GM21515 (cell line): ENCODE measurements at regions not wholly inside any gene's neighbourhood (a gene's known extent, or its start where the extent isn't known, plus 50 kb on each side); places are given as distances from the start of the nearest gene placed in this dataset.
"Not testable (repeated sequence)": the region's sequence is repeated elsewhere in the genome, so short reads cannot be mapped to it uniquely, and the experiment has no call there.

Experiments used
- ATAC-seq: cut with Tn5 transposase; IDR thresholded peaks from one replicate; pipeline ENCODE4 v1.9.1; 2021; ENCODE audit not compliant: unreplicated experiment

DNA sequence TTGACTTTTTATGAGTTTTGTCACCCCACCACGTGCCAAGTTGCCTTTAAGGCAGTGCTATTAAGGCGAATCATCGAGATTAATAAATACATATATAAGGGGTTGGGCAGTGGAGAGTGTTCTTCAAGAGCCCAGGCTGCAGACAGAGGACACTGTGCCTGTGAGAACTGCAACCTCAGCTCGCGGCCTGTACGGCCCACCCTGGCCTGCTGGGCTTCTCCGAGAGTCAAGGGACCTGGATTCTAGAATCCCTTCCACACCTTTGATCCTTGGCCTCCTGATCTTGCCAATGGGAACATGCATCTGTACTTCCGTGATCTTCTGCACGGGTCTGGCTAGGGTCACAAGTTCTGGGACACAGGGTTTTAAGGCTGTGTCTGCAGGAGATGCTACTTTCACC is 54.5 kb downstream of the IRX5 start:
- no peak for ATAC-seq

DNA sequence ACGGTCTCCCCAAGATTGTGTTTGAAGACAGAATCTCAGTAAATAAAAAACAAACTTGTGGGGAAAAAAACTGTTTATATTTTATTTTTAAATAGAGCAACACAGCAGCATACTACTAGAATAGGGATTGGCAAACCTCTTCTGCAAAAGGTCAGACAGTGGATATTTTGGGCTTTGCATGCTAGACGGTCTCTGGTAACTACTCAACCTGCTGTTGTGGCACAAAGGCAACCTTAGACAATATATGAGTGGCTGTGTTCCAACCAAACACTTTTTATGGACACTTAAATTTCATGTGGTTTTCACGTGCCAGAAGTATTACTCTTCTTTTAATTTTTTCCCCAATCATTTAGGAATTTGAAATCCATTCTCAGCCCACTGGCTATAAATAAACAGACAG is 55.0 kb downstream of the IRX5 start:
- ATAC-seq, result no peak

DNA sequence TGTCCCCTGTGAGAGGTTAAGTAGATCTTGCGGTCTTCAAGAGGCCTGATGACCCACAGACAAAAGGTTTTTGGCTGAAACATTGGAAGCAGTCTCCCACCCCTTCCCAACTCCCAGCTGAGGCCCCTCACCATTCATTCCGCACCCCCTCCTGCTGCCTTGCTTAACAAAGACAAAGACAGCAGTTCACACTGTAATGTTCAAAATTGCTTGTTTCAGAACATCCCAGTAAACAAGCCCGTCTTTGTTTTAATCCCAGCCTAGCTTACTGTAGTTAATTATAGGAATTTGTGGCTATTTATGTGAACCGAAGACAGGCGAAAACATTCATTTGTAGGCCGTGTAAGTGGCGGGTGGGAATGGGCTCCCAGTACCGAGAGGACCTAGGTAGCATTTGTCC is 55.7 kb downstream of the IRX5 start:
- no peak for ATAC-seq

DNA sequence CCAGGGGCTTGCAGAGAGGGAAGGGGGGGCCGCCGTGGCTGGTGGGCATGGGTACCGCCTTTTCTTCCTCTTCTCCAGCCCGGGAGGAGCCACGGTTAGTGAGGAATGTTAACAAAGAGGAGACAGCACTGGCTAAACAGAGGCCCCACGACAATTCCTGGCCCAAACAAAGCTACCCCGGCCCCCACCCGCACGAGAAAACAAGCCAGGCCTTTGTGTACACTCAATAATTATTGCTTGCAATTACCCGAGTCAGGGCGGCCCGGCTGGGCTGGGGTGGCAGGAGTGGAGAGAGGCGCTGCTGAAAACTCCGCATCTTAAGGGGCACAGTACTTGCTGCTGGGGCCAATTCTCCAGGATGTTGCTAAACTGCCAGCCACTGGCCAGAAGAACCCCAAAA is 56.4 kb downstream of the IRX5 start:
- ATAC-seq, result no peak

DNA sequence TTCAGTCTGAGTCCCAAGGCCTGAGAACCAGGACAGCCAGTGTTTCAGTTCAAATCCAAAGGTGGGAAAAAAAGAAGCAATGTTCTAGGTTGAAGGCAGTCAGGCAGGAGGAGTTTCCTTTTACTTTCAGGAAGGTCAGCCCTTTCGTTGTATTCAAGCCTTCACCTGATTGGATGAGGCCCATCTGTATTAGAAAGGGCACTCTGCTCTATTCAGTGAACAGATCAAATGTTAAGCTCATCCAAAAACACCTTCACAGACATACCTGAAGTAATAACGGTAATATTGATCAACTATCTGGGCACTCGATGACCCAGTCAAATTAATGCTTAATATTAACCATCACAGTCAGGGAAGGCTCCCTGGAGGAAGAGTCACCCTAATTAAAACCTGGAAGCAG is 60.9 kb downstream of the IRX5 start:
- no peak for ATAC-seq

DNA sequence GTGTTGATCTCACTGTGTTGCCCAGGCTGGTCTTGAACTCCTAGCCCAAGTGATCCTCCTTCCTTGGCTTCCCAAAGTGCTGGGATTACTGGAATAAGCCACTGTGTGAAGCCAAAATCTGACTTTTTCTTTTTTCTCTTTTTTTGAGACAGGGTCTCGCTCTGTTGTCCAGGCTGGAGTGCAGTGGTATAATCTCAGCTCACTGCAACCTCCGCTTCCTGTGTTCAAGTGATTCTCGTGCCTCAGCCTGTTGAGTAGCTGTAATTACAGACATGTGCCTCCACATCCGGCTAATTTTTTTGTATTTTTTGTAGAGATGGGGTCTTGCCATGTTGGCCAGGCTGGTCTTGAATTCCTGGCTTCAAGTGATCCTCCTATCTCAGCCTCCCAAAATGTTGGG is 61.3 kb downstream of the IRX5 start:
- not testable (repeated sequence) for ATAC-seq

DNA sequence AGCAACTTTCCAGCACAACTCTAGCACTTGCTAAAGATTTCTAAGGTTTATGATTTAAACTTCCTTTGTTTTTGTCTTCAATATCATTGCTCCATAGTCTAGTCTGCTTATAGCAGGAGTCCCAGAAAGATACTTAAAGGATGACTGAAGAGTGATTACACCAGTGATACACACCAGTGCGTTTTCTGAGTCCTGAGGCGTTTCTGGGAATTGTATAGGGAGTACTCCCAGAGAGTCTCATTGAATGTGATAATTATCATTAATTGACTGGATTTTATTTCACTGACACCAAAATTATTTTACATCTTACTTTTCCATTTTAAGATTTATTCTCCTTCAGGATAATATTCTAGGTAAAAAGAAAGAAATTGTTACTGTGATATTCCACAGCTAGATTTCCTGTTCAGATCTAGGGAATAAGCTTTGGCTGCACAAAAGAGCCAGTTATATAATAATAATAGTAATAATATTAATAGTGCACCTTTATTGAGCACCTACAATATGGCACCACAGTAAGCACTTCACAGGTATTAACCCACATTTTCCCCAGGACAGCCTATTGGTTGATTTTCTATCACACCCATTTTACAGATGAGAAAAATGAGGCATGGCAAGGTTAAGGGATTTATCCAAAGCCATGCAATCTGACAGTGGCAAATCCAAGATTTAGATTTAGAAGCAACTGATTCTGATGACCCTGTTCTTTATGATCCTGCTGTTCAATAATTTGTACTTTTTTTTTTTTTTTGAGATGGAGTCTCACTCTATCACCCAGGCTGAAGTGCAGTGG is 62.6 kb downstream of the IRX5 start:
- no peak for ATAC-seq

DNA sequence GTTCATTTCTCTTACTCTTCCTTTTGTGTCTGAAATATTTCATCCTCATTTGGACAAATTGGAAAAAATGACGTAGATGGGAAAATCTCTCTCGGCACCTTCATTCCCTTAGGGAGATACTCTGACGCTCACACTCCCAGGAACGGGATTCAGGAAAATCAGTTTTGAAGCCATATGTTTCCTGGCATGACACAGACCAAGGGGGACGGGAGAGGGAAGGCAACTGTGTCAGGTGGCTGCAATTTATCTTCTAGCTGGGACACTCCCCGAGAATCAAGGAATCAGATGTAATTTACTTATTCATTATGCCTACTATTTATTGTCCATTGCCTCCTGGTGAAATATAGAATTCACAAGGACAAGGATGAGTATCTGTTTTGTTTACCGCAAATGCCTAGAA is 65.5 kb downstream of the IRX5 start:
- ATAC-seq, result no peak

DNA sequence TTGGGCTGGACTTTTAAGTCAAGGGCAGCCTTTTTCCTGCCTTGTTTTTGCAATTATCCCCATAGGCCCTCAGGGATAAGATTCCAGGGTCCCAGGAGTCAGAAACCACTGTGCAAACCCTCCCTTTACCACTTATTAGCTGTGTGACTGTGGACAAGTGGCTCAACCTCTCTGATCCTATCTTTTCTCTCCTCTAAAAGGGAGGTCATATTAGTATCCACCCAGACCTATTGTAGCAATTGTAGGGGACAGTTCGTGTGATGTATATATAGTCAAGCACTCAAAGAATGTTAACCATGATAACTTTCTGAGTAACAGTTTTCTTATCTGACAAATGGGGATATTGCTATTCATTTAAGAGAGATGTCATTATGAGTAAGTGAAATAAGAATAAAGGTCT is 68.2 kb downstream of the IRX5 start:
- ATAC-seq, result no peak

DNA sequence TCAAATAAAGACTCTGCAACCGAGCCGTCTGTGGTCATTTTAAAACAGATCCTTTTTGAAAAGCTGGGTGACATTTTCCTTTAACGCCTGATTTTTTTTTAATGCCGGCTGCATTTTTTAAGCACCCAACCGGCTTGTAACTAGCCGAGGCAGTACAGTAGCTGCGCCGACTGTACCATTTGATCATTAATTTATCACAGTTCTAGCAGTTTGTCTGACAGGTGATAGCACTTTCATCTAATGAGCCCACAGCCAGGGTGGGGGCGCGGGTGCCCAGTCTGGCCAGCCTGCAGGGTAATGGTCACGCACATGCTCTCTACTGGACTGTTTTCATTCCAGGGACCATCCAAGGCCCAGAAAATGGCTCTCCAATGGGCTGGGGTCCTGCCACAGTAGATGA is 68.8 kb downstream of the IRX5 start:
- ATAC-seq, result no peak

DNA sequence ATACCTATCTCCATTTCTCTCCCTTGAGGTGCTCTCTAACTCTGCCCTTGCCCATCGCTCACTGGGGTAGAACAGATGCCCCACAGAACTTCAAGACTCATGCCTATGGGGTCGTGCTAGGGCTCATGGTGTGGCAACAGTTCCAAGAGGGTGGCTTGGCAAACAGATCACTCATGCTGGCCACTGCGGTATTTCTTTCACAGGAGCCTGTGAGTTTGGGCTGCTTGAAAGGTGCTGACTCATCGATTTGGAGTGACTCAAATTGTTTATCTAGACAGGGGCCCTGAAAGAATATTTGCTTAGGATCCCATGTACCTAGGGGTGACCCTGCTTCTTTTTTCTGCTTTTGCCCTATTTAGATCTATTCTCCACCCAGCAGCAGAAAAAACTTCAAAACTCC is 69.9 kb downstream of the IRX5 start:
- ATAC-seq, result no peak

DNA sequence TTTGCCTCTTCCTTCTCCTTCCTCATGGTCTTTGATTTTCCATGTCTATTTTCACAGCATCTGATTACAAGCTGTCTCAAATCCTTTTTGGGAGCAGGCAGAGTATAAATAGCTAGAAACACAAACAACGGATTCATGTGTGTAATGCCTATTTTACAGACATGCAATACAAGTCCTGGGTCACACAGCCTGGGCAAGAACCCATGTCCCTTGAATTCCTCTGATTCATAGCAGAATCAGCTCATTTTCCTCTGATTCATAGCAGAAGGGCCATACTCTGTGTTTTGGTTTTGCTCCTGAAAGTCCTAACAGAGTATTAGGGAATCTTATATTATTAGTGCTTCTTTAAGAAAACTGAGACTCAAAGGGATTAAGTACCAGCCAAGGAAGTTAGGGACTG is 71.3 kb downstream of the IRX5 start:
- no peak for ATAC-seq

DNA sequence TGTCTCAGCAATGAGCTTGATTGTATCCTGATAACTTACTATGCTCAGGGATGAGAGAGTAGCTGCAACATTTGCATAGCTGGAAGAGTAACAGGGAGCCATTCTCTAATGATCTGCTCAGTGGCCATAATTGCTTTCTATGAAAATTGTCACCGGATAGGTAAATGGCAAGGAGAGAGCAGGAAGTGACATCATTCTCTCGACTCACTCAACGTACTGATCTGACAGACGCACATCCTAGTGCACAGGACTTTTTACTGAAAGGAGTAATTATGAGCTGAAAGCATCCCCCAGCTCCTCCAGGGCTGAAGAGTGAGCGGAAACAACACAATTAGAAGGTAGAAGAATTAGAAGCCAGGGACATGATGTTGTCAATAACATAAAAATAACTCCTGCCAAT is 71.8 kb downstream of the IRX5 start:
- no peak for ATAC-seq

DNA sequence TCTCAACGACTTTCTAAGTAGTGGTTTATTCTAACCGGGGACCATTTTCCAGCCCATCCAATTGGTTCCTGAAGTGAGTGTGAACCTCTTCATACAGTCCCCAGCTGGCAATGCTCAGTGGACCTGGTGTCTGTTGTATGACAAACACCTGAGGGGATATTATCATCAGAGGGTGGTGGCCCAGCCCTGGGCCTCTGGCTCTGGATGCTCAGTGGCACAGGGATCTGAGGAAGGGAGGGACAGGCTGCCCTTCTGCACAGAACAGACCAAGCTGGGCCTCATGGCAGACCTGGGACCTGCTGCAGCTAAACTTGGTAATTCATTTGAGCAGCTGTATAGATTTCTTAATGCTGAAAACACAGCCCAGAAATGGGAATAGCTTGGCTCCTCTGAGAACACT is 72.6 kb downstream of the IRX5 start:
- no peak for ATAC-seq

DNA sequence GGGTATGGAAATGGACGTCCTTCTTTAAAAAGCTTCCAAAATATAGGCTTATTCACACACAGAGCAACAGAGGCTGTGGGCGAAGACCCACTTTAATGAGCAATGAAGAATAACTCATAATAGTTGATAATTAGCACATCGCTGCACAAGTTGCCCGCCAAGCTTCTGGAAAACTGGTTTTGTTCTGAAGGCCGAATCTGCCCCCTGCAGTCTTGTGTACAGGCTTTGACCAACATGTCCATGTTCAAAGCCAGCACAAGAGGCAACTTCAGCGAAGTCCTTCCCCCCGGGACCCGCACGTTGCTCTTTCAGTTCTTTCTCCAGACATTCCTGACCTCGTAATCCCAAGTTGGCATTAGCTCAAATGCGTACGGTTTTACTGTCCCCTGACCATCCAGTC is 73.3 kb downstream of the IRX5 start:
- ATAC-seq, result no peak

DNA sequence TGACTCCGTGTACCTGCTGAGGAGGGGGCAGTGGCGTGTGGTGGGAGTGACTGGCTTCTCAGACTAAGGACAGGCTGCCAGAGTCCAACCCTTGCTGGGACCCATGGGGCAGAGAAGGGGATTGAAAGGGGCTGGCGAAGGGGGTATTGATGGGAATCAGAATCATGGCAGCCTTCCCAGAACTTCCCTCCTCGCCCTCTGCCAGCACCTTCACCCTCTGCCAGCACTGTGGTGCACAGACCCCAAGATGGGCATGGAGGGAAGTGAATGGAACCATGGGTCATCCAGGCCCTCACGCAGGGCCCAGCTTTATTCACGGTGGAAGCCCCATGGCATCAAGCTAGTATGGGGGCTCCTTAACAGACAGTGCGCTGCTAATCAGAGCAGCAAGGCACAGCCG is 76.8 kb downstream of the IRX5 start:
- ATAC-seq, result no peak

DNA sequence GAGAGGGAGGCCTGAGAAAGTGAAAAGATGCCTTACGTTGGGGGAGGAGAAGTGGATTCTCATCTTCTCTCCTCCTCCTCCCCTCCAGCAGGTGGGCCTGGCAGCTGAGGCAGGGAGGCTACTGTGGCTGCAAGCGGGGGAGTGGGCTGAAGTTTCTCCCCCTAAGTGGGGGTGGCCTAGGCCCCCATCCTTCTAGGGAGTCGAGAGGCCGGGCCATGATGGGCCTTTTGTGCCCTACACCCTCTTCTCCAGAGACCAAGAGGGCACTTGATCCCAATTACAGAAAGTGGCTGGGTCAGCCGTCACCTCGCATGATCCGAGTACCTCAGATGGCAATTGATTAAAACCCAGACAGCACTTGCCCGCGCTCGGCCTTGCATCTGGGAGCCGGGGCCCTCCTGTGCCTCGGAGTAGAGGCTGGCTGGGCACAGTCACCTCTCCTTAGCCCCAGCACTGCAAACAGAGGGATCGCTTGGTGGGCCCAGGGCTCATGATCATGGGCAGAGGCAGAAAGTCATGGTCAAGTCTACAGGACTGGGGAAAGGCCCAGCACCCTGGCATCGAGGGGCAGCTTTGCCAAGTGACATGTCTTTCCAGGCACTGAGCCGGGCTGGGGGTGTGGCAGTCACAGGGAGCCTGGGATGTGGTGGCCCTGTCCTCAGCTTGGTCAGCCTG is 78.3 kb downstream of the IRX5 start:
- no peak for ATAC-seq

DNA sequence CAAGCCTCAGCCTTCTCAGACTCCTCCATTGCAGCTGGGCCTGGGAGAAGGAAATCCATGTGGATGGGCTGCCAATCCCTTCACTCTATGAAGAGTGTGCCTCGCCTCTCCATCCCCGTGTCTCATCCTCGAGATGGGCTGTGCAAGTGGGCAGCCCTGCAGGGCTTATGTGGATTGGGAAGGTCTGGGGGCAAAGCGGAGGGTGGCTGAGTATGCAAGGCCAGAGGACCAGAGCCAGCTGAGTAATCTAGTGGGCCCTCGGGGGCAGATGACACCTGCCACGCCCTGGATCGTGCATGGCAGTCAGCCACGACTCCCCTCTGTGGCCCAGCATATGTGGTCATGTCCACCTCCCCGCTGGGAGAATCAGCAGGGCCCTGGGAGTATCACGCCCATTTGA is 78.9 kb downstream of the IRX5 start:
- ATAC-seq, result no peak

DNA sequence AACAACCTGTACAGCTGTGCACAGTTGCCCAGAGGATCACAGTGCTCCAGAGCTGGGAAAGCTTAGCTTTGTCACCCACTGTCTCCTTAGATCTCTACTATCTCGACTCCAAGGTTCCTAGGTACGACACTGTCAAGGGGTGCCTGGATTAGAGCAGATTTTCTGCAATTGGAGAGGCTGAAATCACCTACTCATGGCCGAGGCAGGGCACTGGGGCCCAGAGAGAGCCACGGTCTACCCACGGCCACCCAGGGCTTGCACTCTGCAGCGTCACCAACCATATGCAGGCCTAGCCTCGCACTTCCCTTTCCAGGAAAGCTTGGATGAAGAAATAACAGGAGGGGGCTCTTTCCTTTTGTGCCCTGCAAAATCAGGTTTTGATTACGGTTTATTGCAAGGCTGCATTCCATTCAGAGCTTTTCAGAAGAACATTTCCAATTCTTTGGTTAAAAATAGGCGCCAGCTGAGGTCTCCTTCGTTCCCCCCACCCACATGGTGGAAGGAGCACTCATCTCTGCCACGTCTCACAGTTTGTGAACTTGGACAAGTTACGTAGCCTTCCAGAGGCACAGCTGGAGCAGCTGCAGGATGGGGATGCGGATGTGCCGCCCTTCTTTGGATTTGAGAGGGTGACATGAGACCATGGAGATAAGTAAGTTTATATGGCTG is 80.0 kb downstream of the IRX5 start:
- no peak for ATAC-seq

DNA sequence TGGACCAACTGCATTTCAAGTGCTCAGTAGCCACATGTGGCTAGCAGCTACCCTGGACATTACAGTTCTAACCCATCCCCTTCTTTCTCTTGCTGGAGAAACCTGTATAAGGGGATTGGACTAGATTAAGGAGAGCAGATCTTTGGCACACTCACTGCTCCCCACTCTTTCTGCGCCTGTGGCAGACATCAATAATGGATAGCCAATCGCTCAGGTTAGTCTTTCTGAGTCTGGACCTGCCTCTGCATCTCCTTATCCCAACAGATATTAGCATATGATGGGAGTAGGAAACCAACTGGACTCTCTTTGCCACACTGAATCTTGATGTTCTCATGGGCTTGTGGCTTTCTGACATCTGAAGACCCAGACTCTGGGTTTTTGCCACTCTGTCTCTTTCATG is 81.7 kb downstream of the IRX5 start:
- ATAC-seq, result no peak

DNA sequence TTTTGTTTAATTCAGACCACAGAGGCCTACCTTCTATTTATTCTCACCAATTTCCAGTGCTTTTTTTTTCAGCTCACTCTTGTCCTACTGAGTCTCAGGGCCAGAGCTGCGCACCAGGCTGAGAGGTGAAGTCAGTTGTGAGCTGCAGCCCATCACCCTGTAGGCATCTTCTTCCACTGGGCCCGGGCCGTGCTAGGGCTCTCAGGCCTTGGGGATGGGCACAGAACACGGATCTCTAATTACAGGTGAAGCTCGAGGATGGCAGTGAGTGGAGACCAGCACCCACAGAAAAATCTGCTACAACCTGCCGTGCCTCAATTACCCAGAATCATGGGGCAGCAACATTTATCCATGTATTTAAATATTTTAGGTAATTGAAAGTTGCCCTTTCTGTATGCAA is 82.1 kb downstream of the IRX5 start:
- ATAC-seq, result no peak

DNA sequence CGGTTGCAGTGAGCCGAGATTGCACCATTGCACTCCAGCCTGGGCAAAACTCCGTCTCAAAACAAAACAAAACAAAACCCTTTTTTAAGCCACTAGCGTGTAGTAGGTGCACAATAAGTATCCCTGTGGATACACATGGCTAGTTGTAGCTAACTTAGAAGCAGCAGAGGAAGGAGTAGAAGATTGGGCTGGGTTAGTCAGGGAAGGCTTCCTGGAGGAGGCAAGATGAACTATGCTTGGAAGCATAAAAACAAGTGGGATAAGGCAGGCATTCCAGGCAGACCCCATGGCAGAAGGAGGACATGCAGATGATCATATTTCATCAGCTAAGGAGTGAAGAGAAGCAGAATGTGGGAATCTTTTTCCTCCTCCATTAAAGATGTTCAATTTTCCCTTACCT is 83.4 kb downstream of the IRX5 start:
- no peak for ATAC-seq
